ENCODE measurements at regions not wholly inside any gene's neighbourhood (a gene's known extent, or its start where the extent isn't known, plus 50 kb on each side); places are given as distances from the start of the nearest gene placed in this dataset.

DNA sequence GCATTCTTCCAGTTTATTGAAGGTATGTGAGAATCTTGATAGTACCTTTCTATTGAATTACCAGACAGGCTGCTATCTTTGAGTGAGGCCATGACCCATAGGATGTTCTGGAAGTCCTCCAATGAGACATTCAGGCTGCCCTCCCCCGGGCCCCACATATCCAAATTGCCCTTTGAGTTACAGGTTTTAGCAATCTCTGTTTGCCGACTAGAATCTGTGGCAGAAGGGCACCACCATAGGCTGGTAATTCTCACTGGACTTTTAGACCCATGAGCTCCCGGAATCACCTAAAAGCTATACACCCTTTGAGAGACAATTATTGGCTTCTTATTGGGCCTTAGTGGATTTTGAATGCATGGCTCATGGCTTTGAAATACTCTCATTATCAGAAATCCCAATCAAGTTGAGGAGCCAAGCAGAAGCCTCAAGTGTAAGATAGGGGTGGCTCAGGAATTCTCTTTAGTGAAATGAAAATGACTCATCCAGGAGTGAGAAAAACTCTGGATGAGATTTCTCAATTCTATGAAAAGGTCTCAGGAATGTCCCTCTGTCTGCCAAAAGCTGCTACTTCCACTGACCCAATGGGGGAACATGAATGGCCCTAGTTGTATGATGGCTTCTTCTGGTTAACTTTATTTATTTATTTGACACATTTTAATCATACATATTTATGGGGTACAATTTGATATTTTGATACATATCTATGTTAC, 172.1 kb upstream of the CSNK1A1L start:
- Histone ChIP-seq H3K27me3 (ENCODE audit: control insufficient read depth, insufficient read depth, low read length) (no peaks in the 10 kb centered on the region), H3K9me3 (ENCODE audit: control insufficient read depth, insufficient read depth, low read depth, low read length) (no peaks in the 10 kb centered on the region), H4K20me1 (ENCODE audit: control insufficient read depth, extremely low read depth, insufficient read depth, low read length) (no peaks in the 10 kb centered on the region), H3K4me3 (replicated peaks in 1 of 4; ENCODE audit: control extremely low read depth in 1 of 4, insufficient read depth in 1 of 4, low read depth in 3 of 4, low read length in 4 of 4) (no peak overlapping the region), H2AFZ (ENCODE audit: low read length) (no peak overlapping the region), H3K79me2 (ENCODE audit: control insufficient read depth, insufficient read depth, low read length) (no peaks in the 10 kb centered on the region), H3K9ac (ENCODE audit: insufficient read depth, low read length) (no peak overlapping the region), H3K4me2 (ENCODE audit: extremely low read depth, insufficient read depth, low read length) (no peak overlapping the region), H3K4me1 (ENCODE audit: control insufficient read depth, extremely low read depth, insufficient read depth, low read length) (no peaks in the 10 kb centered on the region), H3K36me3 (ENCODE audit: control insufficient read depth, insufficient read depth, low read length) (no peaks in the 10 kb centered on the region), H3K27ac (ENCODE audit: insufficient read depth, low read length) (no peak overlapping the region)
- TF ChIP-seq, protein P1, sequence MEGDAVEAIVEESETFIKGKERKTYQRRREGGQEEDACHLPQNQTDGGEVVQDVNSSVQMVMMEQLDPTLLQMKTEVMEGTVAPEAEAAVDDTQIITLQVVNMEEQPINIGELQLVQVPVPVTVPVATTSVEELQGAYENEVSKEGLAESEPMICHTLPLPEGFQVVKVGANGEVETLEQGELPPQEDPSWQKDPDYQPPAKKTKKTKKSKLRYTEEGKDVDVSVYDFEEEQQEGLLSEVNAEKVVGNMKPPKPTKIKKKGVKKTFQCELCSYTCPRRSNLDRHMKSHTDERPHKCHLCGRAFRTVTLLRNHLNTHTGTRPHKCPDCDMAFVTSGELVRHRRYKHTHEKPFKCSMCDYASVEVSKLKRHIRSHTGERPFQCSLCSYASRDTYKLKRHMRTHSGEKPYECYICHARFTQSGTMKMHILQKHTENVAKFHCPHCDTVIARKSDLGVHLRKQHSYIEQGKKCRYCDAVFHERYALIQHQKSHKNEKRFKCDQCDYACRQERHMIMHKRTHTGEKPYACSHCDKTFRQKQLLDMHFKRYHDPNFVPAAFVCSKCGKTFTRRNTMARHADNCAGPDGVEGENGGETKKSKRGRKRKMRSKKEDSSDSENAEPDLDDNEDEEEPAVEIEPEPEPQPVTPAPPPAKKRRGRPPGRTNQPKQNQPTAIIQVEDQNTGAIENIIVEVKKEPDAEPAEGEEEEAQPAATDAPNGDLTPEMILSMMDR (conservative IDR thresholded peaks at IDR 0.05 in 1 of 2, IDR thresholded peaks at IDR 0.05 in 1 of 2; ENCODE audit: low read depth in 1 of 2, low read length in 2 of 2), result no peak
- TF ChIP-seq EZH2 (IDR thresholded peaks at IDR 0.05; ENCODE audit: low read length, missing control alignments), result no peak
- peak in 1 of 2 donors; percentile 80 for DNase-seq (ENCODE audit: low read depth in 2 of 2)

DNA sequence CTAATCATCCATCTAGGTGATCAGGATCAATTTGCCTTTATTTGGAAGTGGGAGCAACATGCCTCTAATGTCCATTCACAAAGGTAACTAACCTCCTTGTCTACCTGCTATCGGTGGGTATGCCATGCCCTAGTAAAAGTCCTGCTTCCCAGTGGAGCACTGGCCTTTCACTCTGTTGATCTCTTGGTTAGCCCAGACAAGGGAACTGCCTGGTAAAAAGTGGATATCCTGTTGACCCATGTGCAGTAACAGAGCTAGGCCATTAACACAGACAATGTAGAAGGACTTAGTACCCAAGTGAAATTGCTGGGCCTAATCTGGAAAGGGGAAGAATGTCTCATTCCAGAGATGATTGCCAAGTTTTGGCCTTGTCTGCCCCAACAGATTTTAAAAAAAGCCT, 171.5 kb upstream of the CSNK1A1L start:
- H4K20me1 ChIP-seq (ENCODE audit: control insufficient read depth, extremely low read depth, insufficient read depth, low read length), result no peaks in the 10 kb centered on the region

DNA sequence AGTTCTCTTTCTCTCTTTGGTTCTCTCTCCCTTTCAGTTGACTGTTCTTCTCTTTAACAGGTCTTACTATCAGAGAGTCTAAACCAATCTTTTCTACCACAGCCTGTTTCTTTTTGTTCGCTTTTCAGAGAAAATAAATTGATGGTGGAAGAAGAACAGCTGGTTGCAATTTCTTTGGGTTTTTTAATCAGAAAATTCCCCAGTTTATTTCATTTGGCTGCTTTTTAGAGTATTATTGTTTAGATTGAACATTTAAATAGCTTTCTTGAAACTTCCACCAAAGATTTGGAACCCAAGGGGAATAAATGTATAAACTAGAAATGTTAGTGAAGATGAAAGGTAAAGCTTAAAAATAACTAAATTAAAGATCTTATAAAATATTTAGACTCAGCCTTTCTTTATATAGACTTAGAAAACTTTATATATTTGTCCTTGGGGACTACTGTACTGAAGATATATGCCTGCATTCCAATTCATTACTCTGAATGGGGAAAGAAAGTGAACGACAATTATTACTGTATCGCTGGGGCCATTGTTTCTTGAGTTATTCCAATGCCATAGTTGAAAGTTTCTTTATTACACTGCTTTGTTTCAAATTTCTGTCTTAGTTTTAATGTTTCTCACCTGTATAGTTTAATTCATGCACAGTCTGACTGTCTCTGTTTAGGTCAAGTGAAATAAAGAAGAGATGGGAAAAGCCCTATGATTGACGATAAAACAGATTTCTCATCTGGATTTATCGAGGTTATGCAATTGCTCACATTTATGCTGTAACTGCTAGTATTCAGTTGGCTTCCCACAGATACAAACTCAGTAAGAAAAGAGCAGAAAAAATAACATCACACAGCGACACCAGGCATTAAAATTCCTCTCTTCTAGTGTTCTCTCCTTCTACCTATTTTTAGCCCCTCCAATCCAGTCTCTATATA, 169.4 kb upstream of the CSNK1A1L start:
- no peaks in the 10 kb centered on the region for H3K27me3 ChIP-seq (ENCODE audit: control insufficient read depth, insufficient read depth, low read length)
- H3K4me1 ChIP-seq (ENCODE audit: control insufficient read depth, extremely low read depth, insufficient read depth, low read length), result no peaks in the 10 kb centered on the region
- no peak overlapping the region for H2AFZ ChIP-seq (ENCODE audit: low read length)
- H3K36me3 ChIP-seq (ENCODE audit: control insufficient read depth, insufficient read depth, low read length), result no peaks in the 10 kb centered on the region
- no peaks in the 10 kb centered on the region for H4K20me1 ChIP-seq (ENCODE audit: control insufficient read depth, extremely low read depth, insufficient read depth, low read length)
- no peak for DNase-seq (ENCODE audit: low read depth in 2 of 2)
- no peaks in the 10 kb centered on the region for H3K9me3 ChIP-seq (ENCODE audit: control insufficient read depth, insufficient read depth, low read depth, low read length)
- H3K27ac ChIP-seq (ENCODE audit: insufficient read depth, low read length), result no peak overlapping the region
- TF ChIP-seq EZH2 (IDR thresholded peaks at IDR 0.05; ENCODE audit: low read length, missing control alignments), result no peak
- TF ChIP-seq, protein P1 (conservative IDR thresholded peaks at IDR 0.05 in 1 of 2, IDR thresholded peaks at IDR 0.05 in 1 of 2; ENCODE audit: low read depth in 1 of 2, low read length in 2 of 2), result no peak
- no peak overlapping the region for H3K4me2 ChIP-seq (ENCODE audit: extremely low read depth, insufficient read depth, low read length)
- H3K4me3 ChIP-seq (replicated peaks in 1 of 4; ENCODE audit: control extremely low read depth in 1 of 4, insufficient read depth in 1 of 4, low read depth in 3 of 4, low read length in 4 of 4), result no peak overlapping the region
- no peaks in the 10 kb centered on the region for H3K79me2 ChIP-seq (ENCODE audit: control insufficient read depth, insufficient read depth, low read length)
- no peak overlapping the region for H3K9ac ChIP-seq (ENCODE audit: insufficient read depth, low read length)

More for the DNA sequence above, 171.5 kb upstream of the CSNK1A1L start:
- no peak overlapping the region for H2AFZ ChIP-seq (ENCODE audit: low read length)
- TF ChIP-seq EZH2 (IDR thresholded peaks at IDR 0.05; ENCODE audit: low read length, missing control alignments), result no peak
- TF ChIP-seq, protein P1 (conservative IDR thresholded peaks at IDR 0.05 in 1 of 2, IDR thresholded peaks at IDR 0.05 in 1 of 2; ENCODE audit: low read depth in 1 of 2, low read length in 2 of 2), result no peak
- H3K79me2 ChIP-seq (ENCODE audit: control insufficient read depth, insufficient read depth, low read length), result no peaks in the 10 kb centered on the region
- H3K4me2 ChIP-seq (ENCODE audit: extremely low read depth, insufficient read depth, low read length), result no peak overlapping the region
- H3K4me3 ChIP-seq (replicated peaks in 1 of 4; ENCODE audit: control extremely low read depth in 1 of 4, insufficient read depth in 1 of 4, low read depth in 3 of 4, low read length in 4 of 4), result no peak overlapping the region
- no peaks in the 10 kb centered on the region for H3K9me3 ChIP-seq (ENCODE audit: control insufficient read depth, insufficient read depth, low read depth, low read length)
- H3K27ac ChIP-seq (ENCODE audit: insufficient read depth, low read length), result no peak overlapping the region
- DNase-seq (ENCODE audit: low read depth in 2 of 2), result peak in 1 of 2 donors; percentile 26
- no peaks in the 10 kb centered on the region for H3K27me3 ChIP-seq (ENCODE audit: control insufficient read depth, insufficient read depth, low read length)
- no peak overlapping the region for H3K9ac ChIP-seq (ENCODE audit: insufficient read depth, low read length)
- no peaks in the 10 kb centered on the region for H3K36me3 ChIP-seq (ENCODE audit: control insufficient read depth, insufficient read depth, low read length)
- no peaks in the 10 kb centered on the region for H3K4me1 ChIP-seq (ENCODE audit: control insufficient read depth, extremely low read depth, insufficient read depth, low read length)

Data from fibroblast of lung (primary cell).